ENCODE measurements at regions not wholly inside any gene's neighbourhood (a gene's known extent, or its start where the extent isn't known, plus 50 kb on each side); places are given as distances from the start of the nearest gene placed in this dataset.

GRCh38 chr4:151459375-151459774 is 50.4 kb downstream of the FHIP1A start:
- DNase-seq (ENCODE audit: insufficient read length, low spot score) (no peak), FAIRE-seq (no peak)
- no peak for TF ChIP-seq CTCF (IDR thresholded peaks at IDR 0.05; ENCODE audit: insufficient read depth, missing control alignments)

GRCh38 chr4:151460434-151460833 is 51.5 kb downstream of the FHIP1A start:
- FAIRE-seq, result no peak
- DNase-seq (ENCODE audit: insufficient read length, low spot score), result no peak
- TF ChIP-seq CTCF (IDR thresholded peaks at IDR 0.05; ENCODE audit: insufficient read depth, missing control alignments), result no peak

GRCh38 chr4:151462554-151462953 is 53.6 kb downstream of the FHIP1A start:
- no peak for TF ChIP-seq CTCF (IDR thresholded peaks at IDR 0.05; ENCODE audit: insufficient read depth, missing control alignments)
- DNase-seq (ENCODE audit: insufficient read length, low spot score), result no peak
- no peak for FAIRE-seq

GRCh38 chr4:151468715-151469696 is 60.0 kb downstream of the FHIP1A start:
- TF ChIP-seq CTCF (IDR thresholded peaks at IDR 0.05; ENCODE audit: insufficient read depth, missing control alignments), result no peak
- FAIRE-seq (no peak), DNase-seq (ENCODE audit: insufficient read length, low spot score) (no peak)

GRCh38 chr4:151469970-151470369 is 61.0 kb downstream of the FHIP1A start:
- TF ChIP-seq CTCF (IDR thresholded peaks at IDR 0.05; ENCODE audit: insufficient read depth, missing control alignments), result no peak
- FAIRE-seq (no peak), DNase-seq (ENCODE audit: insufficient read length, low spot score) (no peak)

GRCh38 chr4:151471728-151472127 is 62.8 kb downstream of the FHIP1A start:
- no peak for FAIRE-seq
- no peak for DNase-seq (ENCODE audit: insufficient read length, low spot score)

More at GRCh38 chr4:151471728-151472127, 62.8 kb downstream of the FHIP1A start:
- TF ChIP-seq CTCF (IDR thresholded peaks at IDR 0.05; ENCODE audit: insufficient read depth, missing control alignments), result no peak
